Testis (tissue), 2 donors: ENCODE measurements at regions not wholly inside any gene's neighbourhood (a gene's known extent, or its start where the extent isn't known, plus 50 kb on each side); places are given as distances from the start of the nearest gene placed in this dataset.

ENCODE experiments used
- DNase-seq: peaks from one replicate; pipeline ENCODE4 v3.0.0-alpha.2; 2019
- H3K27ac ChIP-seq, 2 donors: fragments of 200-600 bp; sonication (generic); one replicate each; pipeline ENCODE4 v1.5.1; 2019
- H3K27me3 ChIP-seq: fragments of 200-600 bp; sonication (generic); one replicate; pipeline ENCODE4 v1.5.1; 2019
- H3K36me3 ChIP-seq: fragments of 200-600 bp; sonication (generic); one replicate; pipeline ENCODE4 v1.5.1; 2017; ENCODE audit warnings: low read depth; ENCODE audit errors: missing control alignments
- H3K4me1 ChIP-seq: fragments of 200-600 bp; sonication (generic); one replicate; pipeline ENCODE4 v1.5.1; 2019
- H3K4me3 ChIP-seq, 2 donors: fragments of 200-600 bp; sonication (generic); one replicate each; pipeline ENCODE4 v1.5.1; 2017 to 2019
- H3K9me3 ChIP-seq: fragments of 200-600 bp; sonication (generic); one replicate; pipeline ENCODE4 v1.5.1; 2017
- CTCF ChIP-seq, 3 experiments: fragments of 450-650 bp in 2 of 3; fragments of 200-600 bp in 1 of 3; sonication (generic) in 1 of 3; IDR thresholded peaks; one replicate each; pipeline ENCODE4 v1.5.1; 2016 to 2019; ENCODE audit warnings: antibody characterized with exemption in 3 of 3, mild to moderate bottlenecking in 2 of 3, moderate library complexity in 1 of 3
- POLR2A ChIP-seq: fragments of 450-650 bp; IDR thresholded peaks from one replicate; pipeline ENCODE4 v1.6.1; 2017; ENCODE audit warnings: antibody characterized with exemption, mild to moderate bottlenecking, moderate library complexity
- WGBS, 2 donors: methylation state at CpG; one replicate each; pipeline ENCODE4 v1.1.5; 2018; 5-methylcytosine and 5-hydroxymethylcytosine counted together
- intact Hi-C: fragments of 100-400 bp; cut with DNase I; formaldehyde crosslinking; loops from one replicate; pipeline ENCODE4 v1.15.1; 2023; ENCODE audit warnings: low total_unique reads

GRCh38 chr5:97560599-97560993 lies 377.5 kb upstream of the RIOK2 start:
- Histone ChIP-seq H3K27me3 (no peaks in the 10 kb centered on the region), H3K4me1 (no peaks in the 10 kb centered on the region), H3K36me3 (no peaks in the 10 kb centered on the region), H3K27ac (no peak overlapping the region), H3K4me3 (no peak overlapping the region), H3K9me3 (no peaks in the 10 kb centered on the region)
- TF ChIP-seq POLR2A = no peak
- TF ChIP-seq CTCF (IDR thresholded peaks at IDR 0.05) = no peak
- DNase-seq = no peak
- intact Hi-C loops = no loop called here
- 94 to 95% methylated on average over 1 of the region's 1 CpG for WGBS, 2 donors

GRCh38 chr5:97563050-97563657 lies 380.1 kb upstream of the RIOK2 start:
- 81 to 90% methylated on average over 2 of the region's 2 CpGs for WGBS, 2 donors
- intact Hi-C loops = no loop called here
- H3K4me3 ChIP-seq = no peak overlapping the region
- no peaks in the 10 kb centered on the region for H3K9me3 ChIP-seq
- H3K27me3 ChIP-seq = no peaks in the 10 kb centered on the region
- H3K27ac ChIP-seq = no peak overlapping the region
- no peaks in the 10 kb centered on the region for H3K36me3 ChIP-seq
- TF ChIP-seq CTCF (IDR thresholded peaks at IDR 0.05) (no peak), POLR2A (no peak)
- no peak for DNase-seq
- no peaks in the 10 kb centered on the region for H3K4me1 ChIP-seq

GRCh38 chr5:97568382-97568781 lies 385.3 kb upstream of the RIOK2 start:
- Histone ChIP-seq H3K36me3 (no peaks in the 10 kb centered on the region), H3K4me3 (no peak overlapping the region), H3K27me3 (no peaks in the 10 kb centered on the region), H3K9me3 (no peaks in the 10 kb centered on the region), H3K27ac (no peak overlapping the region), H3K4me1 (no peaks in the 10 kb centered on the region)
- no peak for DNase-seq
- intact Hi-C loops = no loop called here
- TF ChIP-seq CTCF (IDR thresholded peaks at IDR 0.05) (no peak), POLR2A (no peak)

GRCh38 chr5:97570242-97570641 lies 387.2 kb upstream of the RIOK2 start:
- Histone ChIP-seq H3K4me1 (no peaks in the 10 kb centered on the region), H3K4me3 (no peak overlapping the region), H3K9me3 (no peaks in the 10 kb centered on the region), H3K27me3 (no peaks in the 10 kb centered on the region), H3K36me3 (no peaks in the 10 kb centered on the region), H3K27ac (no peak overlapping the region)
- 100% methylated on average over 1 of the region's 1 CpG for WGBS, 2 donors
- DNase-seq = no peak
- intact Hi-C loops = no loop called here
- TF ChIP-seq POLR2A = no peak
- TF ChIP-seq CTCF (IDR thresholded peaks at IDR 0.05) = no peak

GRCh38 chr5:97575322-97575721 lies 392.3 kb upstream of the RIOK2 start:
- Histone ChIP-seq H3K4me1 (peaks cover 4% of the 10 kb centered on the region), H3K27me3 (no peaks in the 10 kb centered on the region), H3K36me3 (peaks cover 3% of the 10 kb centered on the region), H3K27ac (no peak overlapping the region), H3K4me3 (no peak overlapping the region), H3K9me3 (no peaks in the 10 kb centered on the region)
- intact Hi-C loops = no loop called here
- TF ChIP-seq POLR2A (no peak), CTCF (IDR thresholded peaks at IDR 0.05) (no peak)
- no peak for DNase-seq
- 53 to 75% methylated on average over 1 of the region's 1 CpG for WGBS, 2 donors
